HG02759 (cell line): ENCODE measurements at regions not wholly inside any gene's neighbourhood (a gene's known extent, or its start where the extent isn't known, plus 50 kb on each side); places are given as distances from the start of the nearest gene placed in this dataset.

Source experiments
- ATAC-seq: cut with Tn5 transposase; IDR thresholded peaks from one replicate; pipeline ENCODE4 v1.9.1; 2021; ENCODE audit warnings: mild to moderate bottlenecking, moderate library complexity; ENCODE audit not compliant: unreplicated experiment

GRCh38 chr18:47346016-47346415 is 94.6 kb upstream of the SKOR2 start:
- no peak for ATAC-seq

- no peak for ATAC-seq
Measured at GRCh38 chr18:47345291-47345690, 93.8 kb upstream of the SKOR2 start.

- ATAC-seq = no peak
Measured at GRCh38 chr18:47343291-47343690, 91.8 kb upstream of the SKOR2 start.

DNA sequence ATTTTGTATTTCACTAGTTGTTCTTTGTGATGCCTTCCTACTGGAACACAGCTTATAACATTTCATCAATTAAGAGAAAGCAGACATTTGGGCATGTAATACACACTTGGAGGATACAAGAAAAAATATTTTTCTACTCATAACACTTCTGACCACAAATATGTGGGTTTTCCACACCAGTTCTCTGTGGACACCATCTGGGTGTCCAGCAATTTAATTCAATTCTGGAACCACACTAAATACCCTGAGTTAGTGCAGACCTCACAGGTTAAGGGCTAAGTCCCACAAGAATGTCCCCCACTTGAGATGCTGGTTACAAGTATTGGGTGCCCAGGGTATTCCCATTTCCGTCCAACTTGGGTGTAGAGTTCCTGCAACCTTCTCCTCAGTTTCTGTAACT is 91.1 kb upstream of the SKOR2 start:
- ATAC-seq = no peak

DNA sequence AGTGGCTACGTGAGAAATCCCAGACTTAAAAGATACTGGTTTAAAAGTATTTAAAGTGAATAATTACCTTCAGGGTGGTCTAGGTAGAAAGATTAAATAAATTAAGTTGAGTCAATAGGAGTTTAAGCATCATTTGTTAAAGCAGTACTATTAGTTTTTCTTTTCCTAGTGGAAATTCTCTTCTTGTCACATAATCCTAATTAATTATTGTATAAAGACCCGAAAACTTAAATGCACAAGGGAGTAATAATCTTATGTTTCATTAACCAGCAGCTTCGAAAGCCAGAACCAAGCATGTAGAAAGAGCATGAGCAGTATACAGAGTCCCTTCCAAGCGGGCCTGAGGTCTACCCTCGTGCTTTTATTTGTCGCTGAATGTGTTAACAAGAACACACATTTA is 90.2 kb upstream of the SKOR2 start:
- no peak for ATAC-seq

- ATAC-seq = no peak
Measured at GRCh38 chr18:47334966-47335365, 83.5 kb upstream of the SKOR2 start.

GRCh38 chr18:47333926-47334635 is 82.6 kb upstream of the SKOR2 start:
- no peak for ATAC-seq

DNA sequence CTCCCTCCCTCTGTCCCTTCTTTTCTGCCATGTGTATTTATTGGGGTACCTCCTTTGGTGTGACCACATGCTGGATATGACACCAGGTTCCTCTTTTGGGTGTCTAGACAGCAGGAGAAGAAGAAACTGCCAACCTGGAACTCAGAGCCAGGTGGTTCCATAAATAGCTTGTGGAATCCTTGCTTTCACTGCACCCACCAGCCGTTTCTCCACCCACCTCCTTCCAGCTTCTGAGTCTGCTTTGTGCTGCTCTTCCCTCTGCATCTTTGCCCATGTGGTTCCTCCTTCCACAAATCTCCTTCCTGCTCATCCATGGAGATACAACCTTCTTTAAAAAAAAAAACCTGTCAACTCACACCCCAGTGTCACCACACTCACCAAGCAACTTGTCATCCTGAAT is 80.2 kb upstream of the SKOR2 start:
- no peak for ATAC-seq

DNA sequence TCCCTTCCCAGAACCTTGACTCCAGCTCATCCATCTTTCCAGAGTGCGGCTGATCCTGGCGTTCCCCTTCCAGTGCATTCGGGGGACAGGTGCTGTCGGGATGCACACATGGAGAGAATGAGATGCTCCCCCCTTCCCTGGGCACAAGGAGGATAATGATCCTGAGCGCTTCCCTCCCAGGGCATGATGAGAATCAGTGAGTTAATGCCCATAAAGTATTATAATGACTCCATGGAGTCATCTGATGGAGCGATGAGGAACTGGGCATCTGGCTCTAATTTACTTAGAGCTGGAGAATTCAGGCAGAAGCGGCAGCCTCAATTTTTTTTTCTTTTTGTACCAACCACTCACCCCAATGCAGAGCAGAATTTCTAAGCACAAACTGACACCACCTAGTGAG is 79.6 kb upstream of the SKOR2 start:
- ATAC-seq = no peak

DNA sequence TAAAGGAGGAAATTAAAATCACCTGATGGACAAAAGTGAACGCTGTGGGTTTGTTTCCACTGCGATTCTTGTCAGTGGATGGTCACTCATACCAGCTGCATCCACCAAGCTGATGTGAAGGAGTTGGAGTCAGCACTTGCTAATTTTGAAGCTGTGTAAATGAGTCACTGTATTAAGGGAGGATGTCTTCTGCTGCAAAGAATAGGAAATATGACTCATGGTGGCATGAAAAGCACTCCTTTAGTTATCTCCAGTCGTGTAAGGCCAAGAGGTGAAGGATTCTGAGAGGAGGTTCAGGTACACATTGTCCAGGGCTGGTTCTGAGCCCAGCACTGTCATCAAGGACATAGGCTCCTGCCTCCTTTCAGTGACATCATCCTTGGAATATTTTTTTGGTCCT is 71.7 kb upstream of the SKOR2 start:
- ATAC-seq = no peak

DNA sequence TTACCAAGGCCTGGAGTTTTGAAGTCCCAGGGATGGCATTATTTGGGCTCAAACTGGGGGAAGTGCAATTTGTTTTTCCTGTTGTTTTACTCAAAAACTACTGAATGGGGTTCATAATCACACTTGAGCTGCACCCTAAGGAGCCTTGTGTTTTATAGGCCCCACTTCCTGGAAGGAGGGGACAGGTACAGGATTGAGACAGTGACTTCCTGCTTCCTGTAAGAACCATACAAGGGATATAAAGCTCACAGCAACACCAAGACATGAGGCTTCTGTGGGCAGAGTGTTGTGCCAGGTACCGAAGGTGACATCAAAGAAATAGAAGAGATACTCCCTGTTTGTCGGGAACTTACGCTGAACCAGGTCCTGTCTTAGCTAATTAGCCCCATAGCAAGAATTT is 70.4 kb upstream of the SKOR2 start:
- ATAC-seq = no peak

DNA sequence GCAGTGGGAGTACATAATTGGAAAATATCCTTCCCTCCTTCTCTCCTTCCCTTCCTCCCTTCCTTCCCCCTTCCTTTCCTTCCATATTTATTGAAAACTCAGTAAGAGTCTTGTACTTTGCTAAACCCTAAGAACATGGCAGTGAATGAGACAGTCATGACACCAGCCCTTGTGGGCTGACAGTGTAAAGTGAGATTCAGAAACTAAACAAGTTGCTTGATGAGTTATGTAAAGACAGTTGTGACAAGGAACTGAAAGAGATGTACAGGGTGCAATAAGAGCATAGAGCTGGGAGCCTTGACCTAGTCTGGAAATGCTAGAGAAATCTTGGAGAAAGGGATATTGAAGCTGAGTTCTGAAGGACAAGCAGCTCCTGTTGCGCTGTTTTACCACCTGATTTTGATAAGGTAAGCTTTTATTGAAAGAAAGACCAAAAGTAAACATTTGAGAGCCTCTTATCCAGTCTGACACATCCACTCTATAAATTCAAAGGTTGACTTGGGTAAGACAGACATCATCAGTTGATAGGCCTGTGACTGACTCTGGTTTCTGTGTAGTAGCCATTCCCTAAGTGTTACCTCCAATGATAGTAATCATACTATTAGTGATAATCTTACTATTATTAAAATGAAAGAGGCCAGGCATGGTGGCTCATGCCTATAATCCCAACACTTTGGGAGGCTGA is 66.5 kb upstream of the SKOR2 start:
- no peak for ATAC-seq

GRCh38 chr18:47316924-47317323 is 65.5 kb upstream of the SKOR2 start:
- ATAC-seq = no peak

GRCh38 chr18:47313901-47314300 is 62.4 kb upstream of the SKOR2 start:
- no peak for ATAC-seq

DNA sequence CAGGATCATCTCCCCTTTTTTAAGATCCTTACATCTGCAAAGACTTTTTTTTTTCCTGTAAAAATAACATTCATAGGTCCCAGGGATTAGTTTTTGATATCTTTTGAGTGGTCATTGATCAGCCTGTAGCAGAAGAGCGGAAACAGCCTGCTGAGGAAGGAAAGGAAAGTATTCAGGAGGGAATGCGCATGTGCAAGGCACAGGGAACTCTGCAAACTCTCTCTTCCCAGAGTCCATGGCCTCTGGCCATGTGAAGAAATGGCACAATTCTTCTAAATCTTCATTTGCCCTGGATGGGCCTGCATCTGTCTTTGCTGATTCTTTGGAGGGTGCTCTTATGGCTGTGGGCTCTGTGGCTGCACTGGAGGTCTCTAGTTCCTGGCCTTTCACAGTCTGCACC is 60.1 kb upstream of the SKOR2 start:
- ATAC-seq = no peak
